GM18909 (cell line): ENCODE measurements at regions not wholly inside any gene's neighbourhood (a gene's known extent, or its start where the extent isn't known, plus 50 kb on each side); places are given as distances from the start of the nearest gene placed in this dataset.
"Not testable (repeated sequence)": the region's sequence is repeated elsewhere in the genome, so short reads cannot be mapped to it uniquely, and the experiment has no call there.

ENCODE experiments used
- ATAC-seq: cut with Tn5 transposase; IDR thresholded peaks from one replicate; pipeline ENCODE4 v1.9.1; 2021; ENCODE audit warnings: mild to moderate bottlenecking; ENCODE audit not compliant: unreplicated experiment, poor library complexity

GRCh38 chr1:189662190-189662589 is 815.5 kb downstream of the BRINP3 start:
- ATAC-seq = no peak

GRCh38 chr1:189669846-189670245 is 807.8 kb downstream of the BRINP3 start:
- ATAC-seq = no peak

- no peak for ATAC-seq
Observed at GRCh38 chr1:189673217-189673616, 804.4 kb downstream of the BRINP3 start.

GRCh38 chr1:189675712-189676244 is 801.9 kb downstream of the BRINP3 start:
- no peak for ATAC-seq

DNA sequence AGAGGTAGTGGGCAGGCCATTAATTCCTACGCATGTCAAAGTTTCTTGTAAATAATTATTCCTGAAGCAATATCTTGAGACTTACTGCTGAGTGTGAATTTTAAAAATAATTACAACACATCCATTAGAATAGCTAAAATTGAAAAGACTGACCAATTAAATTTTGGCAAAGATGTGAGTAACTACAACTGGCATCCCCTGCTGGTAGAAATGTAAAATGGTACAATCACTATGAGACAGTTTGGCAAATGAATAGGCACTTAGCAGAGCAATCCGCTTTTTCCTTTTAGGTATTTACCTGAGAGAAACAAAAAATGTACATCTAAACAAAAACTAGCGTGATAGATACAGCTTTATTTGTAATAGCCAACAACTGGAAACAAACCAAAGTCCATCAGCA is 798.9 kb downstream of the BRINP3 start:
- no peak for ATAC-seq

- peak; percentile 85 for ATAC-seq
Observed at GRCh38 chr1:189681252-189681919, 796.3 kb downstream of the BRINP3 start.

DNA sequence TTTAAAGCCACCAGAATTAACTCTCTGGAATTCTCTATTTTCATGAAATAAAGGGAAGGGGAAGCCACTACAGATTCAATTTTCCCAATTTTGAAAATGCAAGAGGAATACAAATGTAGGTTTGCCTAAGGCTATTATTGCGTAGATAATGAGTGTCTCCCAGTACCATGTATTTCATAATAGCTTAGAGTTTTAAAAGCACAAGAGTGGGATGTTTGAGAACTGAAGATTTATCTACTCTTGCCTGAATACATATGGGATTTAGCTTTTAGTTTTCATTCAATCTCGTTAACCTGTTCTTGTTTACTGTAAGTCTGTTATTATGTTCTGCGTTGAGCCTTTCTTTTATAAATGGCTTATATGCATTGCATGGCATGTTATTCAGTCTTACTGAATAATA is 795.1 kb downstream of the BRINP3 start:
- no peak for ATAC-seq

DNA sequence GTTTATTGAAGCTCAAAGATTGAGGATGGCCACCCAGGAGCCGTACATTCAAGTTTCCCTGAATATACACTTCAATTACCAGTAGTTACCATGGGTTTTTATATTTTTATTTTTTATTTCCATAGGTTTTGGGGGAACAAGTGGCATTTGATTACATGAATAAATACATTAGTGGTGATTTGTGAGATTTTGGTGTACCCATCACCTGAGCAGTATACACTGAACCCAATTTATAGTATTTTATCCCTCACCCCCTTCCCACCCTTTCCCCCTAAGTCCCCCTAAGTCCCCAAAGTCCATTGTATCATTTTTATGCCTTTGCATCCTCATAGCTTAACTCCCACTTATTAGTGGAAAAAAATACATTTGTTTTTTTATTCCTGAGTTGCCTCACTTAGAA is 791.4 kb downstream of the BRINP3 start:
- no peak for ATAC-seq

GRCh38 chr1:189693140-189693539 is 784.5 kb downstream of the BRINP3 start:
- ATAC-seq = no peak

DNA sequence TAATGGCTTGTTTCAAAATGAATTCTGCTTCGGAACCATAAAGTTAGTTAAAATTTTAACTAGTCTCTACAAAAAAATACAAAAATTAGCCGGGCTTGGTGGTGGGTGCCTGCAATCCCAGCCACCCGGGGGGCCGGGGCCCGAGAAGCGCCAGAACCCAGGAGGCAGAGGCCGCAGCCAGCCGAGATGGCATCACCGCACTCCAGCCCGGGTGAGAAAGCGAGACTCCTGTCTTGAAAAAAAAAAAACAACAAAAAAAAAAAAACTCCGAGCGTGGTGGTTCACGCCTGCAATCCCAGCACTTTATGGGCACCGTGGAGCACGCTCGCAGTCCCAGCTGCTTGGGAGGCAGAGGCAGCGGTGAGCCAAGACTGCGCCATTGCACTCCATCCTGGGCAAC is 781.4 kb downstream of the BRINP3 start:
- no peak for ATAC-seq

- ATAC-seq = no peak
Observed at GRCh38 chr1:189697113-189697512, 780.6 kb downstream of the BRINP3 start.

- no peak for ATAC-seq
Observed at GRCh38 chr1:189701606-189702005, 776.1 kb downstream of the BRINP3 start.

- ATAC-seq = no peak
Observed at GRCh38 chr1:189706594-189706993, 771.1 kb downstream of the BRINP3 start.

- no peak for ATAC-seq
Observed at GRCh38 chr1:189708674-189709073, 769.0 kb downstream of the BRINP3 start.

DNA sequence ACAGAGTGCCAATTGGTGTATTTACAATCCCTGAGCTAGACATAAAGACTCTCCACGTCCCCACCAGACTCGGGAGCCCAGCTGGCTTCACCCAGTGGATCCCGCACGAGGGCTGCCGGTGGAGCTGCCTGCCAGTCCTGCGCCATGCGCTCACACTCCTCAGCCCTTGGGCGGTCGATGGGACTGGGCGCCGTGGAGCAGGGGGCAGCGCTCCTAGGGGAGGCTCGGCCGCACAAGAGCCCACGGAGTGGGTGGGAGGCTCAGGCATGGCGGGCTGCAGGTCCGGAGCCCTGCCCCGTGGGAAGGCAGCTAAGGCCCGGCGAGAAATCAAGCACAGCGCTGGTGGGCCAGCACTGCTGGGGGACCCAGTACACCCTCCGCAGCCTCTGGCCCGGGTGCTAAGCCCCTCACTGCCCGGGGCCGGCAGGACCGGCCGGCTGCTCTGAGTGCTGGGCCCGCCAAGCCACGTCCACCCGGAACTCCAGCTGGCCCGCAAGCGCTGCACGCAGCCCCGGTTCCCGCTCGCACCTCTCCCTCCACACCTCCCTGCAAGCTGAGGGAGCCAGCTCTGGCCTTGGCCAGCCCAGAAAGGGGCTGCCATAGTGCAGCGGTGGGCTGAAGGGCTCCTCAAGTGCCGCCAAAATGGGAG is 759.4 kb downstream of the BRINP3 start:
- ATAC-seq = not testable (repeated sequence)

GRCh38 chr1:189726806-189727205 is 750.9 kb downstream of the BRINP3 start:
- ATAC-seq = no peak

- ATAC-seq = no peak
Observed at GRCh38 chr1:189751311-189751710, 726.4 kb downstream of the BRINP3 start.

- ATAC-seq = no peak
Observed at GRCh38 chr1:189752461-189752995, 725.1 kb downstream of the BRINP3 start.

- ATAC-seq = not testable (repeated sequence)
Observed at GRCh38 chr1:189755100-189755499, 722.6 kb downstream of the BRINP3 start.

DNA sequence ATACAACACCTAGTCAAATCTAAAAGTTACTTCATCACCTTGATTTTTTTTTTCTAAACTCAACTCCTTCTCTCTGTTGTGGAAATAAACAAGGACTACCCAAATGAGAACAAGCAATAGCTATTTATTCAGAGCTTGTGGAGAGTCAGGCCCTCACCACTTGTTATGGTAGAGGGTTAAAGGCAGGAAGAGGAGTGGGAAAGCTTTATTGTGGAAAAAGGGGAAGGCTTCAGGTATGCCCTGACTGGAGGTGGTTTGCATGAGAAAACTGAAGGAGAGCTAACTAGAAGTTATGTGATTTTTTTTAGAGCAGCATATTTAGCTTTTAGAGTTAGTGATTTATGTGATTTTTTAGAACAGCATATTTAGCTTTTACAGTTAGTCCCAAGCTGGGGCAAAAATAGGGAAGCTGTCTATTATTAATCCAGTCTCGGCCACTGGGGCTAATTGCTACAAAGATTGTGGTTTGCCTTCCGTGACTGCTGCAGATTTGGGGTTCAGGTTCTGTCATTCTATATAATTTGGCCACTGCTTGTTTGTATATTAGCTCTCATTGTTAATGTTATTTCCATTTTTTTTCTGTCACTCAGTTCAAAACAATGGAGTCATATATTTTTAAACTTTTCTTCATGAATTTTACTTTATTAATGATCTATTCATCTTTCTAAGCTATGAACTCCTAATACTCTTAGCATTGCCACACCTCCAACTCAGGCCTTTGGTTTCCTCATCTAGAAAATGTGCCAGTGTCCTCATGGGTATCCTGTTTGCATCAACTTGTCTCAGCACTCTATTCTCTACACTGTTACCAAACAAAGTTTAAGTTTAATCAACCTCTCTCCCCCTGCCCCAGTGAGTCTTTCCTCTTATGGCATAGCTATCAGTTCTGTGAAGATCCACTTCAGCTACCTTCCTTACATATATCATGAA is 713.0 kb downstream of the BRINP3 start:
- ATAC-seq = no peak

GRCh38 chr1:189769448-189769847 is 708.2 kb downstream of the BRINP3 start:
- no peak for ATAC-seq
